Hepatic stellate cell (primary cell): ENCODE measurements at regions not wholly inside any gene's neighbourhood (a gene's known extent, or its start where the extent isn't known, plus 50 kb on each side); places are given as distances from the start of the nearest gene placed in this dataset.
"Not testable (repeated sequence)": the region's sequence is repeated elsewhere in the genome, so short reads cannot be mapped to it uniquely, and the experiment has no call there.

Experiments
- DNase-seq: peaks from one replicate; pipeline ENCODE4 v3.0.0; 2011; ENCODE audit warnings: low spot score

DNA sequence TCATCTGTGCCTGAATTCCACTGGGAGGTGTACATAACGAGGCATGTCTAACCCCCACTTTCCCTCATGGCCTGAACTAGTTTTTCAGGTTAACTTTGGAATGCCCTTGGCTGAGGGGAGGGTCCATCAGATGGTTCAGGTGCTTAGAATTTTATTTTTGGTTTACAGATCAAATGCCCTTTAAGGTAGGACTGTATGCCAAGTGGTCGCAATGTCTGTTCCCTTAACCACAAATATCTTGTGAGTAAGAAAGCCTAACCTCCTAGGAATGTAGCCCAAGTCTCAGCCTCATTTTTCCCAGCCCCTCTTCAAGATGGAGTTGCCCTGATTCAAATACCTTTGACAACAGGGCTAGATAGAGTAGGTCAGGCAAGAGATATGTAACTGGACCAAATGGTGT is 78.4 kb downstream of the RNASET2 start:
- no peak for DNase-seq

DNA sequence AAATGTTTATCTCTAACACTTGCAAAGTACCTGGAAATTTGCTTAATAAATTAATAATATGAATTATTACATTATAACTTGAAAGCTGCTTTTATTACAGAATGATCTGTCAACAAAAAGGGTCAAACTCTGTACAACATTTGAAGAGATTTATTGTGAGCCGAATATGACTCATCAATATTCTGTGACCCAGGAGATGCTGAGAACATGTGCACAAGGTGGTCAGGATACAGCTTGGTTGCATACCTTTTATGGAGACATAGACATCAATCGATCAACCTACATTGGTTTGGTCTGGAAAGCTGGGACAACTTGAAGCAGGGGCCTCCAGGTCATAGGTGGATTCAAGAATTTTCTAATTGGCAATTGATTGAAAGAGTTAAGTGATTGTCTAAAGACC is 79.0 kb downstream of the RNASET2 start:
- no peak for DNase-seq

DNA sequence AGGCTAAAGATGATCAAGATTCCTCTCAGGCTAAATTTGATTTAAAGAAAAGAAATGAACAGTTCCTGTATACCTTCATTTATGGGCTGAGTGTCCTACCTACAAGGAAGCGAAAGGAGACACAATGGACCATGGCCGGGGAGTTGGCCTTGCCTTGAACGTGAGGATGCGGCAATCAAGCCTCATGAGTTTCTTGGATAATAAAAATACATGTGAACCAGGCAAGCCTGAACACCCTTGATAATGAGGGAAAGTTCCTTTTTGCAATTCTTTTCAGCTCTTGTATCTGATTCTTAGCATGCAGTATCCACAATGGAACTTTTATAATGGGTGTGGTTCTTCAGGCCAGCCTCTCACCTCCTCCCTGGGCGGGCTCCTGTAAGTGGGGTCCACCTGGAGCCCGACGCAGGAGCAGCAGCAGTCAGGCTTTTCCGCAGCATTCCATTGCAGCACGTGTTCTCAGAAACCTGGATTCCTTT is 83.8 kb downstream of the RNASET2 start:
- DNase-seq, result no peak

- no peak for DNase-seq
These were observed 85.6 kb downstream of the RNASET2 start for GRCh38 chr6:166870602-166871208.

DNA sequence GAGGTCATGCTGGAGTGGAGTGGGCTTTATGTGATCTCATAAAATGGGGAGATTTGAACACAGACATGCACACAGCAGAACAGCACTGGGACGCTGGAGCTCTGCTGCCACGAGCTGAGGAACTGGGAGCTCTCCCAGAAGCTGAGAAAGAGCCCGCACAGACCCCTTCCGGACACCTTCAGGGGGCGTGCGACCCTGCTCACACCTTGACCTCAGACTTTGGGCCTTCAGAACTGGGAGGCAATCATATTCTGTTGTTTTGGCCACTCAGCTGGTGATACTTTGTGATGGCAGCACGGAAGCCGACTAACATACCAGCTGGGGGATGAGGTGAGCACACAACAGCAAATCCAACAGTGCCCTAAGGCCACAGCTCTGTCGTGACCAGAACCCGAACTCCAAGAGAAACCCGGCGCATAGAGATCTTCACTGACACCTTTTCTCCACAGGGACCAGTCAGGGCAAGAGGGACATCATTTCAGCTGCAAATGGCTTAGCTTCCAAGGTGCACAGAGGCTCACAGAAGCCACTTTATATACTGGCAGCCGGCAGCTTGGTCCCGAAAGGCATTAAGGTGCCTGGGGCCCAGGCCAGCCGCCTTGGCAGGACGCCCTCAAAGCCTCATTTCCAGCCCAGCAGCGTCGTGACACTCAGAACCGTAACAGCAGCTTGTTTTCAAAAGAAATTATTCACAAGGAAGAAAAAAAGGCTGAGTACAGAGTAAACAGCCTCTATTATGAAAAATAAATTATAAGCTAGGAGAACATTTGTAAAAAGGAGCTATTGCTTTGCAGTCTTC is 89.3 kb downstream of the RNASET2 start:
- DNase-seq, result no peak

DNA sequence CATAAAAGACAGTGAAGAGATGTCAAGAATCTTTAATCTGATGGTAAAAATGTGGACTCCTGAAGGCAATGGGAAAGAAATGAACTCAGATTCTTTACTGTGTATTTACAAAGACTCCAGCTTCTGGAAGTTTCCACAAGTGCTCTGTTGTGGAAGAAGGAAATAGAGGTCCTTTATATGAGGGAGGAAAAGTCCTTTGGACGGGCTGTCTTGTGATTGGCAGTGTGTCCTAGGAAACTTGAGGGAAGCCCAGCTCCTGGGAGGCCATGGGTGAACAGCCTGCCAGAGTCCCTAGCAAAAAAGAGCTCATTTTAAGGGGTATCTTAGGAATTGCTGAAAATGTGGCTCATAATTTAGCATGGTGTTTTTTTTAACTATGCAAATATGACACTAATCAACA is 92.0 kb downstream of the RNASET2 start:
- no peak for DNase-seq

DNA sequence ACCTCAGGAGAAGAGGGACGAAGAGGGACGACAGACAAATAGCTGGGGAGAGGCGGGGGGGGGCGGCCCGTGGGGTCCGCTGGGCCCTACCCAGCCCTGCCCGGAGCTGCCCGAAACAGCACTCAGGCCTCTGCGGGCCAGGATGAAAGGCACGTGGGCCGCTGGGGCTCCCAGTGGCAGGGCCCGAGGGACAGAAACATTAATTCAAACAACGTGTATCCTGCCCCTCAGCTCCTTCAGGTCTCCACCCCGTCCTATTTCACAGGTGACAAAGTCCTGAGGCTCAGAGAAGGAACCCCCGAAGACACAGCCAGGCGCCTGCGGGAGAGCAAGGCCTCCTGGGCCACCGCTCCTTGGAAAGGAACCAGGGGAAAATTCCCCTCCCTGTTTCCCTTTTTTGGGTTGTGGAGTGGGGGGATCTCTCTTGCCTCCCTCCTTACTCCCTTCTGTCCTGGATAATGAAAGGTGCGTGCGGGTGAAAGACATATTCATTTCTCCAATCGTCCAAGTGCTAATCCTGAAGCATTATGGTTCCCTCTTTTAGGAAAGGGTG is 93.3 kb downstream of the RNASET2 start:
- no peak for DNase-seq

- DNase-seq, result peak; percentile 24
These were observed 93.9 kb downstream of the RNASET2 start for GRCh38 chr6:166862287-166862977.

- no peak for DNase-seq
These were observed 94.4 kb downstream of the RNASET2 start for GRCh38 chr6:166861961-166862286.

GRCh38 chr6:166861304-166861703 is 95.0 kb downstream of the RNASET2 start:
- DNase-seq, result no peak

GRCh38 chr6:166860392-166860791 is 96.0 kb downstream of the RNASET2 start:
- DNase-seq, result no peak

DNA sequence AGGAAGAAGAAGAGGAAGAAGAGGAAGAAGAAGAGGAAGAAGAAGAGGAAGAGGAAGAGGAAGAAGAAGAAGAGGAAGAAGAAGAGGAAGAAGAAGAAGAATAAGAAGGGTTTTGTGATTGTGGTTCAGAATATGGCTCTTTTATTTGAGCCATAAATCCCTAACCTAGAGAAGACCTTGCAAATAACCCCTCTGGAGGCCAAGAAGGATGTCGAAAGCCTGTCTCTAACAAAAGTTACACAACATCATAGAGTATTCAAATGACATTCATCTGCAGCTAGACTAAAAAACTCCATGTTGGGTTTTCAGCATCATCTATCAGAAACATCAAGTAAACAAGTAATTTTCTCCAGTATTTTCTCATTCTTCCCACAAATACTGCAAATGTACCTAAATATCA is 100.9 kb downstream of the RNASET2 start:
- no peak for DNase-seq

GRCh38 chr6:166853371-166854325 is 102.7 kb downstream of the RNASET2 start:
- no peak for DNase-seq

- DNase-seq, result no peak
These were observed 103.8 kb downstream of the RNASET2 start for GRCh38 chr6:166852451-166852975.

DNA sequence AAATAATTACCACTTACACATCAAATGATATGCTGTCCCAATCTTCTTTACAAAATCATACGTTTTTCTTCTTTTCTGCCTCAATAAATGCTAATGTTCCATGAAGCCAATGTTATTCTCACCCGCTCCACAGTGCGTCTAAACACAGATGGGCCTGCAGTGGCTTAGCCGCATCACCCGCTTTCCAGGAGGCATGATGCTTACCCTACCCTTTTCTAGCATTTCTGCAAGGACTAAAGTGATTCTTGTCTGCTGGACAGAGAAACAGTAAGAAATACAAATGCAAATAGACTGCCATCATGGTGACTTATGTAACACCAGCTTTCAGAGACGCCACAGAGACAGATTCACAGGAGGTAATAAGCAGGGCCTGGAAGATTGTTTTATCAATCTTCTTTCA is 104.4 kb downstream of the RNASET2 start:
- no peak for DNase-seq

GRCh38 chr6:166851426-166851825 is 104.9 kb downstream of the RNASET2 start:
- no peak for DNase-seq

GRCh38 chr6:166850677-166851076 is 105.7 kb downstream of the RNASET2 start:
- DNase-seq, result no peak

- DNase-seq, result no peak
These were observed 106.6 kb downstream of the RNASET2 start for GRCh38 chr6:166849749-166850183.

GRCh38 chr6:166848979-166849748 is 107.2 kb downstream of the RNASET2 start:
- no peak for DNase-seq

DNA sequence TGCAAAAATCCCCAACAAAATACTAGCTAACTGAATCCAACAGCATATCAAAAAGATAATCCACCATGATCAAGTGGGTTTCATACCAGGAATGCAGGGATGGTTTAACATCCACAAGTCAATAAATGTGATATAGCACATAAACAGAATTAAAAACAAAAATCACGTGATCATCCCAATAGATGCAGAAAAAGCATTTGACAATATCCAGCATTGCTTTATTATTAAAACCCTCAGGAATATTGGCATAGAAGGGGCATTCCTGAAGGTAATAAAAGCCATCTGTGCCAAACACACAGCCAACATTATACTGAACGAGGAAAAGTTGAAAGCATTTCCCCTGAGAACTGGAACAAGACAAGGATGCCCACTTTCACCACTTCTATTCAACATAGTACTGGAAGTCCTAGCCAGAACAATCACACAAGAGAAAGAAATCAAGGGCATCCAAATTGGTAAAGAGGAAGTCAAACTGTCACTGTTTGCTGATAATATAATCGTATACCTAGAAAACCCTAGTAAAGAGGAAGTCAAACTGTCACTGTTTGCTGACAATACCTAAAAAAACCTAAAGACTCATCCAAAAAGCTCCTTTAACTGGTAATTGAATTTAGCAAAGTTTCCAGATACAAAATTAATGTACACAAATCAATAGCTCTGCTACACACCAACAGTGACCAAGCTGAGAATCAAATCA is 109.8 kb downstream of the RNASET2 start:
- DNase-seq, result not testable (repeated sequence)
